GM12878 (cell line): ENCODE measurements at regions not wholly inside any gene's neighbourhood (a gene's known extent, or its start where the extent isn't known, plus 50 kb on each side); places are given as distances from the start of the nearest gene placed in this dataset.

ENCODE experiments used
- RFX5 ChIP-seq: IDR thresholded peaks from 2 replicates; pipeline ENCODE4 v1.6.1; 2011; ENCODE audit warnings: low read depth, low read length, improper control_type of control experiment
- SUPT20H ChIP-seq: IDR thresholded peaks from 2 replicates; pipeline ENCODE4 v1.6.1; 2011; ENCODE audit warnings: low read depth, mild to moderate bottlenecking, low read length, moderate library complexity, borderline replicate concordance; ENCODE audit not compliant: control insufficient read depth
- TF ChIP-seq, protein P1 (sequence below): fragments of 450-650 bp; IDR thresholded peaks from 2 replicates; pipeline ENCODE4 v1.6.1; 2017; ENCODE audit warnings: mild to moderate bottlenecking

DNA sequence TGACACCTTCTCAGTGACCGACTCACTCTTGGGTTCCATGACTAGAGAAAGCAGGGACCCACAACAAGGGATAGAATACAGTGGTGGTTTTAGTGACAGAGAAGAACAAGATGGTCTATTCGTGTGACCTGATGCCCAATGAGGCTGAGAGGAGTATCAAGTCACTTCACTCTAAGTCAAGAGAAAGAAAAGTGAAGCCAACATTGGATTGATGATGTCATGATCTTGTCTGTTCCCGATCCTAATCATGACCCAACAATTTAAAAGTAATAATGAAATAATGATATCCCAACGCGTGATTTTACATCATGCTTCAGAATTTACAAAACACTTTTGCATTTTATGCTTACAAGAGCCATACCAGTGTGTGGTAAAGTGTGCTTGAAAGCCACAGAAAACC lies 155.6 kb upstream of the POU3F3 start:
- TF ChIP-seq, protein P1, sequence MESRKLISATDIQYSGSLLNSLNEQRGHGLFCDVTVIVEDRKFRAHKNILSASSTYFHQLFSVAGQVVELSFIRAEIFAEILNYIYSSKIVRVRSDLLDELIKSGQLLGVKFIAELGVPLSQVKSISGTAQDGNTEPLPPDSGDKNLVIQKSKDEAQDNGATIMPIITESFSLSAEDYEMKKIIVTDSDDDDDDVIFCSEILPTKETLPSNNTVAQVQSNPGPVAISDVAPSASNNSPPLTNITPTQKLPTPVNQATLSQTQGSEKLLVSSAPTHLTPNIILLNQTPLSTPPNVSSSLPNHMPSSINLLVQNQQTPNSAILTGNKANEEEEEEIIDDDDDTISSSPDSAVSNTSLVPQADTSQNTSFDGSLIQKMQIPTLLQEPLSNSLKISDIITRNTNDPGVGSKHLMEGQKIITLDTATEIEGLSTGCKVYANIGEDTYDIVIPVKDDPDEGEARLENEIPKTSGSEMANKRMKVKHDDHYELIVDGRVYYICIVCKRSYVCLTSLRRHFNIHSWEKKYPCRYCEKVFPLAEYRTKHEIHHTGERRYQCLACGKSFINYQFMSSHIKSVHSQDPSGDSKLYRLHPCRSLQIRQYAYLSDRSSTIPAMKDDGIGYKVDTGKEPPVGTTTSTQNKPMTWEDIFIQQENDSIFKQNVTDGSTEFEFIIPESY = no peak
- no peak for TF ChIP-seq RFX5
- TF ChIP-seq SUPT20H = no peak
